ENCODE measurements at regions not wholly inside any gene's neighbourhood (a gene's known extent, or its start where the extent isn't known, plus 50 kb on each side); places are given as distances from the start of the nearest gene placed in this dataset.
A peak's percentile ranks its signal among the peaks of the same experiment; 100 is the strongest.
"Not testable (repeated sequence)": the region's sequence is repeated elsewhere in the genome, so short reads cannot be mapped to it uniquely, and the experiment has no call there.

DNA sequence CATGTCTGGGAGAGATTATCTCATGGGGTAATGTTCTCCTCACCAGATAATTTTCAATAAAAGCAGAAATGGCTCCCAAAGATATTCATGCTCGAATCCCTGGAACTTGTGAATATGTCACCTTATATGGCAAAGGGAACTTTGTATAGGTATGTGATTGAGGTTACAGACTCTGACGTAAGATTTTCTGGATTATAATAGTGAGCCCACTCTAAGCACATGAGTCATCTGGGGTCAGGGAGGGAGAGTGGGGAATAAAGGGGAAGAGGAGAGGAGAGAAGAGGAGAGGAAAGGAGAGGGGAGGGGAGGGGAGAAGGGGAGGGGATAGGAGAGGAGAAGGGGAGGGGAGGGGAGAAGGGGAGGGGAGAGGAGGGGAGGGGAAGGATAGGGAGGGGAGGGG lies 1193.9 kb downstream of the PLA2G4A start:
- TF ChIP-seq, protein P1, sequence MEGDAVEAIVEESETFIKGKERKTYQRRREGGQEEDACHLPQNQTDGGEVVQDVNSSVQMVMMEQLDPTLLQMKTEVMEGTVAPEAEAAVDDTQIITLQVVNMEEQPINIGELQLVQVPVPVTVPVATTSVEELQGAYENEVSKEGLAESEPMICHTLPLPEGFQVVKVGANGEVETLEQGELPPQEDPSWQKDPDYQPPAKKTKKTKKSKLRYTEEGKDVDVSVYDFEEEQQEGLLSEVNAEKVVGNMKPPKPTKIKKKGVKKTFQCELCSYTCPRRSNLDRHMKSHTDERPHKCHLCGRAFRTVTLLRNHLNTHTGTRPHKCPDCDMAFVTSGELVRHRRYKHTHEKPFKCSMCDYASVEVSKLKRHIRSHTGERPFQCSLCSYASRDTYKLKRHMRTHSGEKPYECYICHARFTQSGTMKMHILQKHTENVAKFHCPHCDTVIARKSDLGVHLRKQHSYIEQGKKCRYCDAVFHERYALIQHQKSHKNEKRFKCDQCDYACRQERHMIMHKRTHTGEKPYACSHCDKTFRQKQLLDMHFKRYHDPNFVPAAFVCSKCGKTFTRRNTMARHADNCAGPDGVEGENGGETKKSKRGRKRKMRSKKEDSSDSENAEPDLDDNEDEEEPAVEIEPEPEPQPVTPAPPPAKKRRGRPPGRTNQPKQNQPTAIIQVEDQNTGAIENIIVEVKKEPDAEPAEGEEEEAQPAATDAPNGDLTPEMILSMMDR (IDR thresholded peaks at IDR 0.05; ENCODE audit: insufficient read depth, low read length, missing control alignments), result no peak
- POLR2A ChIA-PET, result no interaction called here
- CTCF ChIA-PET, result no interaction called here
- no peak for DNase-seq (ENCODE audit: low read depth, low spot score)
- no peak overlapping the region for H3K4me3 ChIP-seq (ENCODE audit: low read depth, low read length)

DNA sequence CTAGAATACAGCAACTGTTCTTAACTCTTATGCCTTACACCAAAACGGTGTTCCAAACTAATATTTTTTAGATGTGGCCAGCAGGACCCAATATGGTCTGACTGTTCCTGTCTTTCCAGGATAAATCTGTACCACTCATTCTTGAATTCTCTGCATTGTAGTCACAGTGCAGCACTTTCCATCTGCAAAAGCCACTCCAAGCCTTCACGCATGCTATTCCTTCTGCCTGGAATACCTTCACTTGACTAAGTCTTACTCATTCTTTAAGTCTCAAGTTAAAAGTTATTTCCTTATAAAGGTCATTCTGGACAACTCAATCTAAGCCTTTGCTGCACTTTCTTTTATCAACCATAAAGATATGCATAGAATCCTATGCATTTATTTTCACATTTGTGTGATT lies 1194.5 kb downstream of the PLA2G4A start:
- no peak for DNase-seq (ENCODE audit: low read depth, low spot score)
- ChIA-PET CTCF (no interaction called here), POLR2A (no interaction called here)
- TF ChIP-seq, protein P1 (IDR thresholded peaks at IDR 0.05; ENCODE audit: insufficient read depth, low read length, missing control alignments), result no peak
- no peak overlapping the region for H3K4me3 ChIP-seq (ENCODE audit: low read depth, low read length)

DNA sequence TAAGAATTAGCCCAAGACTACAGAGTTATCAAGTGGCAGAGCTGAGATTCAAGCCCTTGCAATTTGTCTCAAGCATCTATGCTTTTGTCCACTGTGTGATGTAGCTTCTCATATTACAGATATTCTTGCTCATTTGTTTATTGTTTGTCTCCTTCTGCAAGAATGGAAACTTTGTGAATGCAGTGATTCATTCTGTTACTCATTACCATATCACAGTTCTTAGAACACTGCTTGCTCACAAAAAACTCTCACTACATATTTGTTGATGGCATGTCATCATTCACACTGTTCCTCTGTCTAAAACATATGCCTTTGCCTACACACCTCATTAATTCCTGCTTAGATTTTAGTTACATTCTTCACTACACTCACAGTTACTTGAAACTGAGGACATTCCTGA lies 1198.9 kb downstream of the PLA2G4A start:
- peak; percentile 40 for DNase-seq (ENCODE audit: low read depth, low spot score)
- CTCF ChIA-PET, result no interaction called here
- H3K4me3 ChIP-seq (ENCODE audit: low read depth, low read length), result no peak overlapping the region
- POLR2A ChIA-PET, result no interaction called here
- TF ChIP-seq, protein P1 (IDR thresholded peaks at IDR 0.05; ENCODE audit: insufficient read depth, low read length, missing control alignments), result no peak

DNA sequence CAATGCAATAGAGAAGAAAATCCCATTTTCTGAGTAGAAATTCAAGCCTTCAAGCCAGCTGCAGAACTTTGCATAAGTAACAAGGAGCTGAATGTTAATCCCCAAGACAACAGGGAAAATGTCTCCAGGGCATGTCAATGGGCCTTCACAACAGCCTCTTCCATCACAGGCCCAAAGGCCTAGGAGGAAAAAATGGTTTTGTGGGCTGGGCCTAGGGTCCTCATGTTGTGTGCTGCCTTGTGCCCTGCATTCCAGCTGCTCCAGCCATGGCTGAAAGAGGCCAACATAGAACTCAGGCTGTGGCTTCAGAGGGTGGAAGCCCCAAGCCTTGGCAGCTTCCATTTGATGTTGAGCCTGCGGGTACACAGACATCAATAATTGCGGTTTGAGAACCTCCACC lies 1208.8 kb downstream of the PLA2G4A start:
- CTCF ChIA-PET; DNase-seq (ENCODE audit: low read depth, low spot score); H3K4me3 ChIP-seq (ENCODE audit: low read depth, low read length); POLR2A ChIA-PET: not testable (repeated sequence)

DNA sequence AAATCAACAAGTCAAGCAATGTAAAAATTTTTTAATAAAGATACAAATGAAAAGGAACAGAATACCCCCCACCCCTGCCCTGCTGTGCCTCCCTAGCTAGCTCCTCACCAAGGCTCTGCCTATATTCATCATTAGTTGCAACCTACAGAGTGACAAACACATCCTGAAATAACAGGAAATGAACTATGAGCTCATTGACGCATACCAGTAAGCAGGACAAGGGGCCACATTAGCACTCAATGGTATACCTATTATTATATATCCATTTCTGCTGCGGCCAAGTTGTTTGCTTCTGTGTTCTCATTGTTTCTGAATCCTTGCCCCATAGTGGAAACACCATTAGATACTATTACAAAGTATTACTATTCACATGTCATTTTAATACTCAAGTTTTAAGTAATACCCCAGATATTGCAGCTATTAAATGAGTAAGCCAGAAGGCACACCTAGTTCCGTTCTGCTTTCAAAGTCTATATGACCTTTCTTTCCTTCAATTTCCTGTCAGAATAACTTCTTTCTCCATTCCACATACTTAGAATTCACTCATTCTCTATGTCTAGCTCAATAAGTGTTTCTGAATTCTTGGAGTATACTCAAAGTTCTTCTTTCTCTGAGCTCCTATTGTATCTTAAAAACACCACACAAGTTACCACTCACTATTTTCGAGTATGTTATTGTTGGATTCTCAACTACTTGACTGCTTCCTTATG lies 1214.9 kb downstream of the PLA2G4A start:
- POLR2A ChIA-PET, result no interaction called here
- no peak for DNase-seq (ENCODE audit: low read depth, low spot score)
- TF ChIP-seq, protein P1 (IDR thresholded peaks at IDR 0.05; ENCODE audit: insufficient read depth, low read length, missing control alignments), result no peak
- CTCF ChIA-PET, result no interaction called here
- no peak overlapping the region for H3K4me3 ChIP-seq (ENCODE audit: low read depth, low read length)

DNA sequence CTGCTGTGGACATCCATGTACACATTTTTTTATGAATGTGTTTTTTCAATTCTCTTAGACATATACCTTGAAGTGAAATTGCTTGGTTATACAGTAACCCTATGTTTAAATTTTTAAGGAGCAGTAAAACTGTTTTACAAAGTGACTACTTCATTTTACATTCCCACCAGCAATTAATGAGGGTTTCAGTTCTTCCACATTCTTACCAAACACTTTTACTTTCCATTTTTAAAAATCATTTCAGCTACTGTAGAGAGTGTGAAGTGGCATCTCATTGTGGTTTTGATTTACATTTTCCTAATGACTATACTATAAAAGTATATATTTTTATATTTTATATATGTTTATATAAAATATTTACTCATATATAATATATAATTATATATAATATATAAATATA lies 1221.5 kb downstream of the PLA2G4A start:
- TF ChIP-seq, protein P1 (IDR thresholded peaks at IDR 0.05; ENCODE audit: insufficient read depth, low read length, missing control alignments), result no peak
- ChIA-PET POLR2A (no interaction called here), CTCF (interaction anchor here (1.3 kb wide), 1 partner anchor 122 kb away, joined by 3 read pairs; no protein-coding TSS in a partner anchor)
- DNase-seq (ENCODE audit: low read depth, low spot score), result no peak
- no peak overlapping the region for H3K4me3 ChIP-seq (ENCODE audit: low read depth, low read length)

DNA sequence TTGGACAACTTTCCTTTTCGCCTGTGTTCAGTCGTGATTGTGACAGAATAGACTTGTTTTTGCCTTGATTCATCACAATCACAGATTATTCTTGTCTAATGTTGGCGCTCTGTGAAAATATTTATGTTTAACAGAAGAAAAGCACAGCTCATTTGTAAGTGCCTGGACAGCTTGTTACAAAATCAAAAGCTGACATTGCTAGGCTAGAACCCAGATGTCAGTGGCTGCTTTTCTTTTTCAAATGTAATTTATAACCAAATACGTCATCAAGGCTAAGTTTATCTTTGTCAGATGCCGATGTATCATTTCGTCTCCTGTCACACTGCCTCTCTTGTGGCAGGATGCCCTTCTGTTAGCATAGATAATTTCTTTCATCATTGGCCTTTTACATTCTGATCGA lies 1227.3 kb downstream of the PLA2G4A start:
- ChIA-PET CTCF (no interaction called here), POLR2A (no interaction called here)
- no peak for DNase-seq (ENCODE audit: low read depth, low spot score)

More for the DNA sequence above, 1227.3 kb downstream of the PLA2G4A start:
- H3K4me3 ChIP-seq (ENCODE audit: low read depth, low read length), result no peak overlapping the region
- TF ChIP-seq, protein P1 (IDR thresholded peaks at IDR 0.05; ENCODE audit: insufficient read depth, low read length, missing control alignments), result no peak
